Thyroid gland (tissue), 4 donors: ENCODE measurements at regions not wholly inside any gene's neighbourhood (a gene's known extent, or its start where the extent isn't known, plus 50 kb on each side); places are given as distances from the start of the nearest gene placed in this dataset.
A peak's percentile ranks its signal among the peaks of the same experiment; 100 is the strongest.

ENCODE experiments used
- DNase-seq, 2 donors: peaks; one replicate each; pipeline ENCODE4 v3.0.0-alpha.2; 2019
- H3K27ac ChIP-seq, 3 donors: fragments of 200-600 bp; sonication (generic); 1 replicate in 2 of 3; 2 replicates in 1 of 3; pipeline ENCODE4 v1.5.1; 2016 to 2019; ENCODE audit warnings: mild to moderate bottlenecking in 1 of 3, moderate library complexity in 1 of 3
- H3K27me3 ChIP-seq: fragments of 200-600 bp; sonication (generic); one replicate; pipeline ENCODE4 v1.5.1; 2019
- H3K36me3 ChIP-seq, 2 donors: fragments of 200-600 bp; sonication (generic); one replicate each; pipeline ENCODE4 v1.5.1; 2016 to 2019
- H3K4me1 ChIP-seq, 2 donors: fragments of 200-600 bp; sonication (generic); one replicate each; pipeline ENCODE4 v1.5.1; 2017 to 2019
- H3K4me3 ChIP-seq, 3 donors: fragments of 200-600 bp; sonication (generic); replicated peaks in 1 of 3; 1 replicate in 2 of 3; 2 replicates in 1 of 3; pipeline ENCODE4 v1.5.1; 2016; ENCODE audit warnings: mild to moderate bottlenecking in 1 of 3
- H3K9me3 ChIP-seq: fragments of 200-600 bp; sonication (generic); one replicate; pipeline ENCODE4 v1.5.1; 2017
- POLR2A ChIP-seq, 2 donors: fragments of 450-650 bp; IDR thresholded peaks; one replicate each; pipeline ENCODE4 v1.6.1; 2017; ENCODE audit warnings: antibody characterized with exemption in 2 of 2, mild to moderate bottlenecking in 2 of 2, moderate library complexity in 1 of 2
- WGBS, 2 donors: methylation state at CpG; one replicate each; pipeline ENCODE4 v1.1.5; 2017; 5-methylcytosine and 5-hydroxymethylcytosine counted together
- intact Hi-C: fragments of 100-400 bp; cut with DNase I; formaldehyde crosslinking; loops from one replicate; pipeline ENCODE4 v1.15.1; 2023
- TF ChIP-seq, protein P1 (sequence below), 6 experiments: fragments of 200-600 bp in 3 of 6; fragments of 450-650 bp in 3 of 6; sonication (generic) in 3 of 6; IDR thresholded peaks; one replicate each; pipeline ENCODE4 v1.5.1; 2016 to 2019; ENCODE audit warnings: antibody characterized with exemption in 6 of 6, mild to moderate bottlenecking in 2 of 6, inconsistent platforms in 1 of 6, moderate library complexity in 1 of 6

DNA sequence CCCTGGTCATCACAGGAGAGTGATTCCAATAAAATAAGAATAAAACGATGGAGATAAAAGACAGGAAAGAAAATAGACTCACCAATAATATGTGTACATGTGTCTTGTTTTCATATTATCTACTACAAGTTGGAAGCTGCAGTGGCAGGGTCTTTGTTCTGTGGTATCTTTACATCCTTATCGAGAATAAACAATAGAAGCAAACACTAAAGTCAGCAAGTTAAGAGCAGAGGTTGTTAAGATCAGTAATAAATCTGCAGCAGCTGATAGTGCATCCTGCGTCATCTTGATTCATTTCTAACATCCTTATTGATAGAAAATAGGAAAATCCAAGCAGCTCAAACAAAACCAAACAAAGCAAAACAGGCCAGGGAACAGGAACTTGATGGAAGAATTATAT, 107.4 kb downstream of the RPS29 start:
- DNase-seq = no peak
- Histone ChIP-seq H3K27ac (no peak overlapping the region), H3K27me3 (no peaks in the 10 kb centered on the region), H3K4me1 (no peaks in the 10 kb centered on the region), H3K9me3 (no peaks in the 10 kb centered on the region), H3K36me3 (no peaks in the 10 kb centered on the region), H3K4me3 (no peak overlapping the region)
- TF ChIP-seq POLR2A (IDR thresholded peaks at IDR 0.05) = no peak
- TF ChIP-seq, protein P1, sequence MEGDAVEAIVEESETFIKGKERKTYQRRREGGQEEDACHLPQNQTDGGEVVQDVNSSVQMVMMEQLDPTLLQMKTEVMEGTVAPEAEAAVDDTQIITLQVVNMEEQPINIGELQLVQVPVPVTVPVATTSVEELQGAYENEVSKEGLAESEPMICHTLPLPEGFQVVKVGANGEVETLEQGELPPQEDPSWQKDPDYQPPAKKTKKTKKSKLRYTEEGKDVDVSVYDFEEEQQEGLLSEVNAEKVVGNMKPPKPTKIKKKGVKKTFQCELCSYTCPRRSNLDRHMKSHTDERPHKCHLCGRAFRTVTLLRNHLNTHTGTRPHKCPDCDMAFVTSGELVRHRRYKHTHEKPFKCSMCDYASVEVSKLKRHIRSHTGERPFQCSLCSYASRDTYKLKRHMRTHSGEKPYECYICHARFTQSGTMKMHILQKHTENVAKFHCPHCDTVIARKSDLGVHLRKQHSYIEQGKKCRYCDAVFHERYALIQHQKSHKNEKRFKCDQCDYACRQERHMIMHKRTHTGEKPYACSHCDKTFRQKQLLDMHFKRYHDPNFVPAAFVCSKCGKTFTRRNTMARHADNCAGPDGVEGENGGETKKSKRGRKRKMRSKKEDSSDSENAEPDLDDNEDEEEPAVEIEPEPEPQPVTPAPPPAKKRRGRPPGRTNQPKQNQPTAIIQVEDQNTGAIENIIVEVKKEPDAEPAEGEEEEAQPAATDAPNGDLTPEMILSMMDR (IDR thresholded peaks at IDR 0.05) = no peak
- intact Hi-C loops = no loop called here
- WGBS, 2 donors = 80 to 82% methylated on average over 3 of the region's 3 CpGs

DNA sequence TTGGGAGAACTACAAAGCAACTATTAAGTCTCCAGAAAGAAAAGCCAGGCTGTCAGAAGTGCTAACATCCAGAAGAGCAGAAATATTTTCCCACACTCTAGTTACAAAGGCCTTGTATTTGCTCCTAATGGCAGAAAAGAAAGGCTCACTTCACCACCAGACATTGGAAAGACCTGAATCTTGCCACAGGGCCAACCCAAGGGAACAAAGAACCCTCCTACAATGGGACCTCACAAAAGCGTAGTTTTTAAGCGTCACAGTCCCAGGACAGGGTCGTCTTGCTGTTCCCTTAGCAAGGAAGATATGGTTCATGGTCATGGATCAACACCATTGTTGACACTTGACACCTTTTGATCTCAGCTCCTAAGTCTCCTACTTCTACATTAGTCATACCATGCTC, 119.1 kb downstream of the RPS29 start:
- H3K4me1 ChIP-seq = no peaks in the 10 kb centered on the region
- WGBS, 2 donors = 82 to 89% methylated on average over 3 of the region's 3 CpGs
- TF ChIP-seq POLR2A (IDR thresholded peaks at IDR 0.05) = no peak
- TF ChIP-seq, protein P1 (IDR thresholded peaks at IDR 0.05) = no peak
- H3K27ac ChIP-seq = no peak overlapping the region
- no peak for DNase-seq
- no peaks in the 10 kb centered on the region for H3K27me3 ChIP-seq
- H3K4me3 ChIP-seq = no peak overlapping the region
- H3K9me3 ChIP-seq = no peaks in the 10 kb centered on the region
- intact Hi-C loops = no loop called here
- H3K36me3 ChIP-seq = no peaks in the 10 kb centered on the region

DNA sequence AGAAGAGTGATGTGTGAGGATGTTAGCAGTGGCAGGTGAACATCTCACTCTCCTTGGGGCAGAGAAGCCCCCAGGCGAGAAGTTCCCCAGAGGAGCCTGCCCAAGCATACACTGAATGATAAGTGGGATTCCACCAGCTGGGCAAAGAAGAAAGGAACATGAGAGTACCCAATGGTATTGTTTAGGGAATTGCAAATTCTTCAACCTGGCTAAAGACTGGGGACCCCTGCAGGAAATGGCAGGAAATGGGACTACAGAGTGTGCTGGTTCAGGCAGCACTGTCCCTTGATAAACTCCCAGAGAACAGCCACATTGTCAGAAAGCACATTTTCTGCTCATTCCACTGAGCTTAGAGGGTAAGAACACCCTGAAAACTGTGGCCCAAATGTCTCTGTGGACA, 121.3 kb downstream of the RPS29 start:
- no peak for TF ChIP-seq POLR2A (IDR thresholded peaks at IDR 0.05)
- TF ChIP-seq, protein P1 (IDR thresholded peaks at IDR 0.05) = no peak
- WGBS, 2 donors = 93 to 94% methylated on average over 1 of the region's 1 CpG
- intact Hi-C loops = no loop called here

DNA sequence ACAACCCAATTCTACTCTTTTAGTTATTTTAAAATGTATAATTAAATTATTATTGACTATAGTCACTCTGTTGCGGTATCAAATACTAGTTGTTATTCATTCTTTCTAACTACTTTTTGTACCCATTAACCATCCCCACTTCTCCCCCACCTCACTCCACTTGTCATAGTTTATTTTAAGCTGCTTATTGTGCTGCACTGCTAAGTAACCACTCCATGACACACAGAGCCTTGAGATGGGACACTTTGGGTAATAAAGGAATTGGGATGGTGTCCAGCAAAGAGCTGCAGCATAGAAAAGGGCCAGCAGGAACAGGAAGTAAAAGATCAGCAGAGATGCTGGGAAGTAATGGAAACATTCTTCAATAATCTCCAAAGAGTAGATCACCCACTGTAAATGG, 123.0 kb downstream of the RPS29 start:
- intact Hi-C loops = no loop called here
- H3K27ac ChIP-seq = no peak overlapping the region
- WGBS, 2 donors = 92 to 100% methylated on average over 1 of the region's 1 CpG

More for the DNA sequence above, 121.3 kb downstream of the RPS29 start:
- Histone ChIP-seq H3K4me1 (no peaks in the 10 kb centered on the region), H3K9me3 (no peaks in the 10 kb centered on the region), H3K27ac (no peak overlapping the region), H3K27me3 (no peaks in the 10 kb centered on the region), H3K36me3 (no peaks in the 10 kb centered on the region), H3K4me3 (no peak overlapping the region)
- no peak for DNase-seq

DNA sequence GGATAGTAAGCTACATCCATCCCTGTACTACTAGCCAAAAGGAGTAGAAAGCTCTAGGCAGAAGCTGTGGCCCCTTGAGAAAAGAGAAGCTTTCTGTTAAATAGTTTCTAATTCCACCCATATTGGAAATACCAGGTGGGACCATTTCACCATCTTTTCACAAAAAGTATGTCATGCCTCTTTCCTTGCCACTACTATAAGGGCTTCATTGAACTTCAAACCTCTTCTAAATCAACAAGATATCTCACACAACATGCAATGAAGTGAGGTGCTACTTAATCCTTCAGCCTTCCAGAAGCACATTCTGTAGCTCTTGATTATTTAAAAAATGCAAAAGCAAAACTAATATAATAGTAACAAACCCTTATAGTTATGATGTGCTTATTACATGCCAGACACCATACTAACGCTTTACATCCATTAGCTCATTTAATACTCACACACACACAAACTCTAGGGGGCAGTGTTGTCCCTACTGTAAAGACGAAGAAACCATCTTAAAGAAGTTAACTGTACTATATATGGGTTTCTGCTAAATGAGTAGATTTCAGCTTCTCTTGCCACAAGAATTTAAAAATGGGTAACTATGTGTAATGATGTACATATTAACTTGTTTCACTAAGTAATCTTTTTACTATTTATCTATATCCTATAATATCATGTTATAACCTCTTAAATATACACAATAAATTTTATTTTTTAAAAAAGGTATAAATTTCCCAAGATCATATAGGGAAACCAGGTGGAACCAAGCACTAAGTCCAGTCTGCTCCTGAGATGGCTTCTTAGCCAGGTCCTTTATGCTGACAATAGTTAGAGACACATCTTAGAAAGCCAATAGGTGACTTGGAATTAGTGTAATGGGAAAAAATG, 124.4 kb downstream of the RPS29 start:
- Histone ChIP-seq H3K27me3 (no peaks in the 10 kb centered on the region), H3K4me1 (no peaks in the 10 kb centered on the region), H3K36me3 (no peaks in the 10 kb centered on the region), H3K4me3 (no peak overlapping the region), H3K27ac (no peak overlapping the region), H3K9me3 (no peaks in the 10 kb centered on the region)
- peak; percentile 15 to 28 for DNase-seq
- WGBS, 2 donors = 11 to 19% methylated on average over 2 of the region's 2 CpGs
- TF ChIP-seq POLR2A (IDR thresholded peaks at IDR 0.05) = no peak
- TF ChIP-seq, protein P1 (IDR thresholded peaks at IDR 0.05) = peak in 4 of 6 experiments; percentile 14 to 54 (median 44)
- intact Hi-C loops = no loop called here

More for the DNA sequence above, 123.0 kb downstream of the RPS29 start:
- DNase-seq = no peak
- Histone ChIP-seq H3K4me1 (no peaks in the 10 kb centered on the region), H3K9me3 (no peaks in the 10 kb centered on the region), H3K27me3 (no peaks in the 10 kb centered on the region), H3K36me3 (no peaks in the 10 kb centered on the region), H3K4me3 (no peak overlapping the region)
- TF ChIP-seq POLR2A (IDR thresholded peaks at IDR 0.05) = no peak
- TF ChIP-seq, protein P1 (IDR thresholded peaks at IDR 0.05) = no peak
